ENCODE measurements at regions not wholly inside any gene's neighbourhood (a gene's known extent, or its start where the extent isn't known, plus 50 kb on each side); places are given as distances from the start of the nearest gene placed in this dataset.
A peak's percentile ranks its signal among the peaks of the same experiment; 100 is the strongest.

DNA sequence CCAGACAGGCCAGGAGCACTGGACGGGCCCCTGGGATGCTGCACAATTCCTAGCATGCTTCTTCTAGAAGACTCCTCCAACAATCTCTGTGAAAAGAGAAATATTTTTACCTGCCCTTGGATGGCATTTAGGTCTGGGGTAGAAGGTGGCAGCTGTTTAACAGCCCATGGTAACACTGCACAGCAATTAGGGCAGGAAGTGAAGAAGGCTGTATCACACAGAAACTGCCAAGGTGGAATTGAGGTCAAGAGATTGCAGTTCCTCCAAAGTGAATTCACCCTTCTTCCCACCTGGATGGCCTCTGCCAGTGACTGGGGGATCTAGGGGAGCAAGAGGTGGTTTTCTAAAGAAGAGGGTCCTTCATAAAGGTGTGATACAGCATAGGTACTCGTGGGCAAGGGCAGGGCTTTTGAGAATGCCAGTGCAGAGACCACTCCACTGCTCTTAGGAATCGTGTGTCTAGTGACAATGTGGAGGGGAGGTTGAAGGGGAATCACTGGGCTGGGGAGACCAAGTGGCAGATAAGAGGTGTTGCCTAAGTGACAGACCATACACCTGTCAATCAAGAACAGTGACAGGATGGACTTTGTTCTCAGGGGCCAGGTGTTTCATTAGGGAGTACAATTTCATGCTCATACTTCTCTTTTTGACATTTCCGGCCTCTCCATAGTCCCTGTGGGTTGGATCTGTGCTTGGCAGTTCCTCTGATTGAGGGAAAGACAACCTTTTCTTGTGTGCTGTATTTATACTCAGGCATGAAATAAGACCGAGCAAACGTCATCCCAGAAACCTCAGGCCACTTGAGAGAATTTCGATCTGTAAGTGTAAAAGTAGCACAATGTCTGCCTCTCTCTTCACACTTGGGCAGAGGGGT, 83.5 kb upstream of the BCL6 start:
- no peak overlapping the region for H3K4me3 ChIP-seq
- TF ChIP-seq, protein P1, sequence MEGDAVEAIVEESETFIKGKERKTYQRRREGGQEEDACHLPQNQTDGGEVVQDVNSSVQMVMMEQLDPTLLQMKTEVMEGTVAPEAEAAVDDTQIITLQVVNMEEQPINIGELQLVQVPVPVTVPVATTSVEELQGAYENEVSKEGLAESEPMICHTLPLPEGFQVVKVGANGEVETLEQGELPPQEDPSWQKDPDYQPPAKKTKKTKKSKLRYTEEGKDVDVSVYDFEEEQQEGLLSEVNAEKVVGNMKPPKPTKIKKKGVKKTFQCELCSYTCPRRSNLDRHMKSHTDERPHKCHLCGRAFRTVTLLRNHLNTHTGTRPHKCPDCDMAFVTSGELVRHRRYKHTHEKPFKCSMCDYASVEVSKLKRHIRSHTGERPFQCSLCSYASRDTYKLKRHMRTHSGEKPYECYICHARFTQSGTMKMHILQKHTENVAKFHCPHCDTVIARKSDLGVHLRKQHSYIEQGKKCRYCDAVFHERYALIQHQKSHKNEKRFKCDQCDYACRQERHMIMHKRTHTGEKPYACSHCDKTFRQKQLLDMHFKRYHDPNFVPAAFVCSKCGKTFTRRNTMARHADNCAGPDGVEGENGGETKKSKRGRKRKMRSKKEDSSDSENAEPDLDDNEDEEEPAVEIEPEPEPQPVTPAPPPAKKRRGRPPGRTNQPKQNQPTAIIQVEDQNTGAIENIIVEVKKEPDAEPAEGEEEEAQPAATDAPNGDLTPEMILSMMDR (IDR thresholded peaks at IDR 0.05 in 4 of 5, conservative IDR thresholded peaks at IDR 0.05 in 1 of 5): no peak
- DNase-seq (no peak), ATAC-seq (no peak)
- in situ Hi-C loops (cut with MboI; ENCODE audit: low sequenced_read_pairs in 4 of 4) (no loop called here), intact Hi-C loops (cut with DNase I; ENCODE audit: low total_unique reads) (no loop called here)
- H3K4me1 ChIP-seq: no peaks in the 10 kb centered on the region
- no peaks in the 10 kb centered on the region for H3K27me3 ChIP-seq
- no peak overlapping the region for H3K27ac ChIP-seq
- H3K9me3 ChIP-seq: no peaks in the 10 kb centered on the region
- H3K36me3 ChIP-seq: no peaks in the 10 kb centered on the region

DNA sequence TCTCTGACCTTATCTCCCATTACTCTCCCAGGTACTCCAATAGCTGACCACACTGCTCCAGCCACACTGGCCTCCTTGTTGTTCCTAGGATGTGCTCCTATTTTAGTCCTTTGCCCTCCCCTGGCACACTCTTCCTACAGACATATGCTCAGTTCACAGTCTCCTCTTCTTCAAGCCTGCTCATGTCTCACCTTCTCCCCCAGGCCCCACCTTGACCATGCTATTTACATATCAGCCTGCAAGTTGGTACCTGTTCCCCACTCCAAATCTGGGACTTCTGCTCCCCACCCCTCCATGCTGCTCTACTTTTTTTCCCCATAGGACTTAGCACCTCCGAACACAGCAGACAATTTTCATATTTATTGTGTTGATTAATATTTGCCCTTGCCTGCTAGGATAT, 84.9 kb upstream of the BCL6 start:
- ATAC-seq: no peak
- no peaks in the 10 kb centered on the region for H3K9me3 ChIP-seq
- no peak for DNase-seq
- intact Hi-C loops (cut with DNase I; ENCODE audit: low total_unique reads) (no loop called here), in situ Hi-C loops (cut with MboI; ENCODE audit: low sequenced_read_pairs in 4 of 4) (no loop called here)
- H3K36me3 ChIP-seq: no peaks in the 10 kb centered on the region
- H3K4me3 ChIP-seq: no peak overlapping the region
- no peaks in the 10 kb centered on the region for H3K4me1 ChIP-seq
- H3K27ac ChIP-seq: no peak overlapping the region
- no peak for TF ChIP-seq POLR2A (IDR thresholded peaks at IDR 0.05)
- TF ChIP-seq, protein P1 (IDR thresholded peaks at IDR 0.05 in 4 of 5, conservative IDR thresholded peaks at IDR 0.05 in 1 of 5): no peak
- no peaks in the 10 kb centered on the region for H3K27me3 ChIP-seq

DNA sequence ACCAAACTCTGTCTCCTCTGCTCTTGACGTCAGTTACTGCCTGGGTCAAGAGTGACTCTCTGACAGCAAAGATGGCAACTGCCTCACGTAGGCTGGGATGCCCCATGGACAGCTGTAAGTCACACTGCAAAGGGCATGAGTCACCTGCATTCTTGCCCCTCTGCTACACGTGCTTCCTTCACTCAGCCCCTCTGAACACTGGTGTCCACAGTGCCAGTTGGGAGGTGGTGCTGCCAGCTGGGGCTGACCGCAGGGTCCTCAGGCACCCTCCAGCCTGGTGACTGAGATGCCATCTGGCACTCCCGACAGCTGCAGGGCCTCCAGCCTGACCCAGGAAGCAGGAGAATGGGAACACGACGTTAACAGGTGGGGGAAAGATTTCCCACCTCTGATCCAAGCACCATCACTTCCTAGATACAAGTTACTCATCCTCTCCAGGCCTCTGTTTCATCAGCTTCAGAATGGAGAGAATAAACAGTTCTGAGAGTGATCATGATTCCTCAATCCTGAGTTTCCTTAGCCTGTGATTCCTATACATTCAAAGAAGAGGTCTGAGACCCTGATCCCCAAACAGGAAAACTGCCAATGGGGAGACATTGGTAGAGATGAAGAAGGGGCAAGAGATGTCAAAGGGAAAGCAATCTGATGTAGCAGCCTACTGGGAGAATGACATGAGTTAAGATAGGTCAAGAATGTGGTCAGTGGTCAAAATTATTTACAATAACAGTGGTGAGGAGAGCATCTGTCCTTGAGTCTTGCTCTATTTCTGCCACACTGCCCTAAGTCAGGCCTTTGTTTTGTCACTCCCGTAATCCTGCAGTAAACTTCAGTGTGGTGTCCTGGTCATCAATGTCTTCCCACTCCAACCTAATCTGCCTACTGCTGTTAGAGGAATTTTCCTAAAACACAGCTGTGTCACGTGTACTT, 86.1 kb upstream of the BCL6 start:
- Histone ChIP-seq H3K4me3 (no peak overlapping the region), H3K27me3 (no peaks in the 10 kb centered on the region), H3K9me3 (no peaks in the 10 kb centered on the region), H3K36me3 (no peaks in the 10 kb centered on the region), H3K27ac (peak overlapping the region in 1 of 4 donors; percentile 19), H3K4me1 (no peaks in the 10 kb centered on the region)
- peak in 1 of 2 donors; percentile 29 for DNase-seq
- in situ Hi-C loops (cut with MboI; ENCODE audit: low sequenced_read_pairs in 4 of 4): no loop called here
- TF ChIP-seq, protein P1 (IDR thresholded peaks at IDR 0.05 in 4 of 5, conservative IDR thresholded peaks at IDR 0.05 in 1 of 5): no peak
- no peak for TF ChIP-seq POLR2A (IDR thresholded peaks at IDR 0.05)
- intact Hi-C loops (cut with DNase I; ENCODE audit: low total_unique reads): no loop called here
- ATAC-seq: peak in 1 of 2 donors; percentile 55

DNA sequence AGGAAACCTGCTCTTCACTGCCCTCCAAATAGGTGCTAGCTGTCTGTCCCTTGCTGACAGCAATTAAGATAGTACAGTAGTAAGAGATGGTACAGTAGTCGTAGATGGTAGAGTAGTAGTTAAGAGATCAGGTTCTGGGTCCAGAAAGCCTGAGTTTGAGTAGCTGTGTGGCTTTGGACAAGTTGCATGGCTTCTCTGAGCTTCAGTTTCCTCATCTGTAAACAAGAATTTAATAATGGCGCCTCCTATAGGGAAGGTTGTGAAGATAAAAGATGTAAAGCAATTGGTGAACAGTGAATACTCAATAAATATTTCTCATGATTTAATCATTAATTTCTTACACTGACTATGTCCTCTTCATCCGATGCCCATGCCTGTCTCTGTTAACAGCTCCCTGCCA, 86.9 kb upstream of the BCL6 start:
- H3K27ac ChIP-seq: no peak overlapping the region
- H3K27me3 ChIP-seq: no peaks in the 10 kb centered on the region
- intact Hi-C loops (cut with DNase I; ENCODE audit: low total_unique reads): no loop called here
- H3K4me3 ChIP-seq: no peak overlapping the region
- no peaks in the 10 kb centered on the region for H3K36me3 ChIP-seq
- ATAC-seq: no peak
- TF ChIP-seq, protein P1 (IDR thresholded peaks at IDR 0.05 in 4 of 5, conservative IDR thresholded peaks at IDR 0.05 in 1 of 5): no peak
- TF ChIP-seq POLR2A (IDR thresholded peaks at IDR 0.05): no peak
- in situ Hi-C loops (cut with MboI; ENCODE audit: low sequenced_read_pairs in 4 of 4): no loop called here
- peaks cover 0 to 7% of the 10 kb centered on the region in 2 donors for H3K4me1 ChIP-seq
- DNase-seq: no peak
- H3K9me3 ChIP-seq: no peaks in the 10 kb centered on the region

Data from gastrocnemius medialis (tissue), 4 donors.